Liver (tissue), 3 donors: ENCODE measurements at regions not wholly inside any gene's neighbourhood (a gene's known extent, or its start where the extent isn't known, plus 50 kb on each side); places are given as distances from the start of the nearest gene placed in this dataset.

ENCODE experiments used
- ATF3 ChIP-seq: IDR thresholded peaks from 2 replicates; pipeline ENCODE4 v1.6.1; 2016; ENCODE audit warnings: antibody characterized with exemption
- EGR1 ChIP-seq, 2 donors: IDR thresholded peaks; 2 replicates each; pipeline ENCODE4 v1.6.1; 2016 to 2018; ENCODE audit warnings: antibody characterized with exemption in 2 of 2, low read depth in 2 of 2
- GABPA ChIP-seq, 2 donors: IDR thresholded peaks in 1 of 2; conservative IDR thresholded peaks in 1 of 2; 2 replicates each; pipeline ENCODE4 v1.6.1; 2016; ENCODE audit warnings: antibody characterized with exemption in 2 of 2, mild to moderate bottlenecking in 1 of 2, moderate library complexity in 1 of 2
- HNF4G ChIP-seq: IDR thresholded peaks from 2 replicates; pipeline ENCODE4 v1.6.1; 2016; ENCODE audit warnings: antibody characterized with exemption
- JUND ChIP-seq, 2 donors: IDR thresholded peaks; 2 replicates each; pipeline ENCODE4 v1.6.1; 2016; ENCODE audit warnings: antibody characterized with exemption in 2 of 2
- MAX ChIP-seq: IDR thresholded peaks from 2 replicates; pipeline ENCODE4 v1.6.1; 2016; ENCODE audit warnings: antibody characterized with exemption
- NR2F2 ChIP-seq: IDR thresholded peaks from 2 replicates; pipeline ENCODE4 v1.6.1; 2016; ENCODE audit warnings: antibody characterized with exemption
- RAD21 ChIP-seq, 2 donors: IDR thresholded peaks; 2 replicates each; pipeline ENCODE4 v1.6.1; 2016; ENCODE audit warnings: antibody characterized with exemption in 2 of 2, mild to moderate bottlenecking in 2 of 2
- REST ChIP-seq: IDR thresholded peaks from 2 replicates; pipeline ENCODE4 v1.6.1; 2016; ENCODE audit warnings: antibody characterized with exemption, mild to moderate bottlenecking
- SP1 ChIP-seq: IDR thresholded peaks from 2 replicates; pipeline ENCODE4 v1.6.1; 2018; ENCODE audit warnings: antibody characterized with exemption, mild to moderate bottlenecking
- TAF1 ChIP-seq: conservative IDR thresholded peaks from 2 replicates; pipeline ENCODE4 v1.6.1; 2016; ENCODE audit warnings: antibody characterized with exemption, mild to moderate bottlenecking
- YY1 ChIP-seq: IDR thresholded peaks from 2 replicates; pipeline ENCODE4 v1.6.1; 2016; ENCODE audit warnings: antibody characterized with exemption, mild to moderate bottlenecking
- TF ChIP-seq, protein P1 (sequence below): fragments of 150-350 bp; IDR thresholded peaks from 2 replicates; pipeline ENCODE4 v1.5.1; 2017; ENCODE audit warnings: improper control_type of control experiment, low read depth, low read length; ENCODE audit not compliant: missing input control
- donor health status: healthy.
- donor health status: healthy.

DNA sequence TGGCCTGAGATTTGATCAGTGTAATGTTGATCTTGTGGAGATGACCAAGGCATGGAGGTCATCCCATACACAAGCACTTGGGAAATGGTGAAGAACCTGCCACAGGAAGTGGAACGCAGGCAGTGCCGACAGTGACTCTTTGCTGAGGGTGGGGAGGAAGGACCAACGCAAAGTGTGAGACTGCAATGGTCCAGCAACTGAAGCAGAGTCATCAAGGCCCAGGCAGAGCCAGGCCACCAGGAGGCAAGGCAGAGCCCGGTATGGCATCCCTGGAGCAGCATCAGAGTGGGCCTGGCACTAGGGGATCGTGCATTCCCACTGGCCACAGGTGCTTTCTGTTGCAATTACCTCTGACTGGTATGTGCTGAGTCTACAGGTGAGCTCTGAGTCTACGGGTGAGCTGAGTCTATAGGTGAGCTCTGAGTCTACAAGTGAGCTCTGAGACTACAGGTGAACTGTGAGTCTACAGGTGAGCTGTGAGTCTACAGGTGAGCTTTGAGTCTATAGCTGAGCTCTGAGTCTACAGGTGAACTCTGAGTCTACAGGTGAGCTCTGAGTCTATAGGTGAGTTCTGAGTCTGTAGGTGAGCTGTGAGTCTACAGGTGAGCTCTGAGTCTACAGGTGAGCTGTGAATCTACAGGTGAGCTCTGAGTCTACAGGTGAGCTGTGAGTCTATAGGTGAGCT is 132.9 kb downstream of the KLF6 start:
- TF ChIP-seq, protein P1, sequence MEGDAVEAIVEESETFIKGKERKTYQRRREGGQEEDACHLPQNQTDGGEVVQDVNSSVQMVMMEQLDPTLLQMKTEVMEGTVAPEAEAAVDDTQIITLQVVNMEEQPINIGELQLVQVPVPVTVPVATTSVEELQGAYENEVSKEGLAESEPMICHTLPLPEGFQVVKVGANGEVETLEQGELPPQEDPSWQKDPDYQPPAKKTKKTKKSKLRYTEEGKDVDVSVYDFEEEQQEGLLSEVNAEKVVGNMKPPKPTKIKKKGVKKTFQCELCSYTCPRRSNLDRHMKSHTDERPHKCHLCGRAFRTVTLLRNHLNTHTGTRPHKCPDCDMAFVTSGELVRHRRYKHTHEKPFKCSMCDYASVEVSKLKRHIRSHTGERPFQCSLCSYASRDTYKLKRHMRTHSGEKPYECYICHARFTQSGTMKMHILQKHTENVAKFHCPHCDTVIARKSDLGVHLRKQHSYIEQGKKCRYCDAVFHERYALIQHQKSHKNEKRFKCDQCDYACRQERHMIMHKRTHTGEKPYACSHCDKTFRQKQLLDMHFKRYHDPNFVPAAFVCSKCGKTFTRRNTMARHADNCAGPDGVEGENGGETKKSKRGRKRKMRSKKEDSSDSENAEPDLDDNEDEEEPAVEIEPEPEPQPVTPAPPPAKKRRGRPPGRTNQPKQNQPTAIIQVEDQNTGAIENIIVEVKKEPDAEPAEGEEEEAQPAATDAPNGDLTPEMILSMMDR: no peak
- TF ChIP-seq YY1 (no peak), JUND (IDR thresholded peaks at IDR 0.05) (no peak), HNF4G (no peak), REST (no peak), TAF1 (no peak), RAD21 (IDR thresholded peaks at IDR 0.05) (no peak), GABPA (IDR thresholded peaks at IDR 0.05 in 1 of 2, conservative IDR thresholded peaks at IDR 0.05 in 1 of 2) (no peak), NR2F2 (no peak), ATF3 (no peak), SP1 (no peak), MAX (no peak), EGR1 (IDR thresholded peaks at IDR 0.05; ENCODE audit: low read depth in 2 of 2) (no peak)
